Astrocyte of the spinal cord (primary cell): ENCODE measurements at regions not wholly inside any gene's neighbourhood (a gene's known extent, or its start where the extent isn't known, plus 50 kb on each side); places are given as distances from the start of the nearest gene placed in this dataset.

Experiments used
- DNase-seq: peaks from one replicate; pipeline ENCODE4 v3.0.0; 2011; ENCODE audit warnings: low read depth, low spot score
- H3K4me3 ChIP-seq: 2 replicates; pipeline ENCODE4 v1.5.1; 2011; ENCODE audit warnings: low read depth, mild to moderate bottlenecking, low read length, moderate library complexity
- CTCF ChIP-seq: IDR thresholded peaks from 2 replicates; pipeline ENCODE4 v1.5.1; 2012; ENCODE audit warnings: low read depth, mild to moderate bottlenecking, low read length, inconsistent platforms
- in situ Hi-C: cut with HindIII; loops from 2 replicates; pipeline ENCODE4 v1.10.0; 2017; ENCODE audit warnings: low sequenced_read_pairs

GRCh38 chr3:148453781-148454191 lies 243.9 kb upstream of the AGTR1 start:
- DNase-seq, result no peak
- no peak overlapping the region for H3K4me3 ChIP-seq
- in situ Hi-C loops, result no loop called here
- TF ChIP-seq CTCF, result no peak

- in situ Hi-C loops, result no loop called here
- DNase-seq, result no peak
- no peak for TF ChIP-seq CTCF
- no peak overlapping the region for H3K4me3 ChIP-seq
Measured at GRCh38 chr3:148455098-148455497, 242.6 kb upstream of the AGTR1 start.

GRCh38 chr3:148457886-148458285 lies 239.8 kb upstream of the AGTR1 start:
- in situ Hi-C loops, result no loop called here
- no peak for TF ChIP-seq CTCF
- no peak overlapping the region for H3K4me3 ChIP-seq
- DNase-seq, result no peak

GRCh38 chr3:148459931-148460513 lies 237.7 kb upstream of the AGTR1 start:
- TF ChIP-seq CTCF, result peak; percentile 15
- DNase-seq, result peak; percentile 10
- in situ Hi-C loops, result no loop called here
- H3K4me3 ChIP-seq, result no peak overlapping the region

GRCh38 chr3:148460686-148461085 lies 237.0 kb upstream of the AGTR1 start:
- in situ Hi-C loops, result no loop called here
- no peak overlapping the region for H3K4me3 ChIP-seq
- TF ChIP-seq CTCF, result no peak
- no peak for DNase-seq

- in situ Hi-C loops, result no loop called here
- no peak for TF ChIP-seq CTCF
- H3K4me3 ChIP-seq, result no peak overlapping the region
- DNase-seq, result peak; percentile 23
Measured at GRCh38 chr3:148464246-148464645, 233.5 kb upstream of the AGTR1 start.

- DNase-seq, result peak; percentile 54
- in situ Hi-C loops, result no loop called here
- TF ChIP-seq CTCF, result no peak
- H3K4me3 ChIP-seq, result no peak overlapping the region
Measured at GRCh38 chr3:148466143-148466542, 231.6 kb upstream of the AGTR1 start.
